Stimulated activated CD4-positive, alpha-beta T cell treated with anti-CD3 and anti-CD28 coated beads, TNF-alpha, amount 100 ng/mL, for 48 hours (primary cell): ENCODE measurements at regions not wholly inside any gene's neighbourhood (a gene's known extent, or its start where the extent isn't known, plus 50 kb on each side); places are given as distances from the start of the nearest gene placed in this dataset.
"Not testable (repeated sequence)": the region's sequence is repeated elsewhere in the genome, so short reads cannot be mapped to it uniquely, and the experiment has no call there.

Experiments
- DNase-seq, 3 donors: peaks; one replicate each; pipeline ENCODE4 v3.0.0-alpha.2; 2020; ENCODE audit warnings: low read depth in 3 of 3

DNA sequence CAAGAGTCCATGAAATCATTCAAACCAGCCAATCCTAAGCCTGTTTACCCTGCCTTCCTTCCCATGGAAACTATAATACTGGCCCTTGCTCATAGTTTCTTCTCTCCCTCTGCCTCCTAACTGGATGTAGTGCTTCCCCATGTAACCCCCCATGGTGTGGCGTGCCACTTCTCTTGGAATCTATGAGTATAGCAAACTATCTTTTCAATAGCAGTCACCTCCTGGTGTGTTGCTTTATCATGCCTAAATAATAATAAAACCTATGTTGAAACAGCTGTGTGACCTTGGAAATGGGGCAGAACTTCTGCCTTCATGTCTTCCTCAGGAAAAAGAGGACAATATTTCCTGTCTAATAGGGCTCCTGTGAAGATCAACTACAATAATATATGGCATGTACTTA, 234.8 kb upstream of the EDNRA start:
- no peak for DNase-seq

DNA sequence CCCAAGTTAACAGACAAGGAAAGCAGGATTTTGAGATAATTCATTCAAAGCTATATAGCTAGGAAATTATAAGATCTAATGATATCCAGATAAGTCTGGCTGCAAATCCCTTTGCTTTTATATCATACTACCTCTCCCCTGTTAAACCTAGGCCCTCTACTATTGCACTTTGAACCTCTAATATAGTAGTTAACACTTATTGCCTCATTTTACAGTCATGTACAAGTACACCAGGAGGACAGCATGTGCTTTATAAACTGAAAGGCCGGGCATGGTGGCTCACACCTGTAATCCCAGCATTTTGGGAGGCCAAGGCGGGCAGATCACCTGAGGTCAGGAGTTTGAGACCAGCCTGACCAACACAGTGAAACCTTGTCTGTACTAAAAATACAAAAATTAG, 234.4 kb upstream of the EDNRA start:
- not testable (repeated sequence) for DNase-seq

- no peak for DNase-seq
Observed at GRCh38 chr4:147247579-147247978, 233.3 kb upstream of the EDNRA start.

- DNase-seq, result no peak
Observed at GRCh38 chr4:147250062-147250461, 230.8 kb upstream of the EDNRA start.

DNA sequence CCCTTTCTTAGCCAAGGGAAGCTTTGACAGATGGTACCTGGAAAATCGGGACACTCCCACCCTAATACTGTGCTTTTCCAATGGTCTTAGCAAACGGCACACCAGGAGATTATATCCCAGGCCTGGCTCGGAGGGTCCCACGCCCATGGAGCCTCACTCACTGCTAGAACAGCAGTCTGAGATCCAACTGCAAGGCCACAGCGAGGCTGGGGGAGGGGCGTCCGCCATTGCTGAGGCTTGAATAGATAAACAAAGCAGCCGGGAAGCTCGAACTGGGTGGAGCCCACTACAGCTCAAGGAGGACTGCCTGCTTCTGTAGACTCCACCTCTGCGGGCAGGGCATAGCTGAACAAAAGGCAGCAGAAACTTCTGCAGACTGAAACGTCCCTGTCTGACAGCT, 225.6 kb upstream of the EDNRA start:
- not testable (repeated sequence) for DNase-seq

- not testable (repeated sequence) for DNase-seq
Observed at GRCh38 chr4:147259271-147259670, 221.6 kb upstream of the EDNRA start.

GRCh38 chr4:147284256-147284835, 196.6 kb upstream of the EDNRA start:
- no peak for DNase-seq

DNA sequence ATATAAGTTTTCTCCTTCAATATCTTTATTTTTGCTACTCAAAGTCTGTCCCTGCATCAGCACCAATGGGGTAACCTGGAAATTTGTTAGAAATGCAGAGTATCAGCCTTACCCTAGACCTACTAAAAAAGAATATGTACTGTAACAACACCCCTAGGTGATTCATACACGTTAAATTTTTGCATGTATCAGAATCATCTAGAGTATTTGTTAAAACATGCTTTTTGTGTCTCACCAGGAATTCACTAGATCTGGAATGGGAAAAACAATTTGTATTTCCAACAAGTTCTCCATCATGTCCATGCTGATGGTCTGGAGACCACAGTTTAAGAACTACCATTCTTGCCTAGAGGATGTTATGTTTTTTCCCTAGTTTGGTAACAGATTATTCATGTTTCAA, 196.0 kb upstream of the EDNRA start:
- no peak for DNase-seq

DNA sequence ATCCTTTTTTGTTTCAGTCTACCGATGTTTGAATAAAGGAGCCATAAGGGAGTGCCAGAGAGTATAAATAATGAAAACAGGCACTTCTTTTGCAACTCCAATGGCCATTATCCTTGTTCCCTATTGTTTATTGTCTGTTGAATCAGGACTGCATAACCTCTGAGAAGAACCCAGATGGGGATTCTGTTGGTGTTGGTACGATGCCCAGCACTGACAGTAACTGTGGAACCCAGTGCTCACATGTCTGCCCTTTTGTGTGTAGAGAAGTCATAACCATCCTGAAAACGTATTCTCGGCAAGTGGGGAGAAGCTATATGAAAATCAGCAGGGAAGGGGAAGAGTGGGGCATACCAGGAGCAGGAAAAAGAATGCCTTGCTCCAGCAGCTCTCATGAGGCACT, 195.1 kb upstream of the EDNRA start:
- no peak for DNase-seq

DNA sequence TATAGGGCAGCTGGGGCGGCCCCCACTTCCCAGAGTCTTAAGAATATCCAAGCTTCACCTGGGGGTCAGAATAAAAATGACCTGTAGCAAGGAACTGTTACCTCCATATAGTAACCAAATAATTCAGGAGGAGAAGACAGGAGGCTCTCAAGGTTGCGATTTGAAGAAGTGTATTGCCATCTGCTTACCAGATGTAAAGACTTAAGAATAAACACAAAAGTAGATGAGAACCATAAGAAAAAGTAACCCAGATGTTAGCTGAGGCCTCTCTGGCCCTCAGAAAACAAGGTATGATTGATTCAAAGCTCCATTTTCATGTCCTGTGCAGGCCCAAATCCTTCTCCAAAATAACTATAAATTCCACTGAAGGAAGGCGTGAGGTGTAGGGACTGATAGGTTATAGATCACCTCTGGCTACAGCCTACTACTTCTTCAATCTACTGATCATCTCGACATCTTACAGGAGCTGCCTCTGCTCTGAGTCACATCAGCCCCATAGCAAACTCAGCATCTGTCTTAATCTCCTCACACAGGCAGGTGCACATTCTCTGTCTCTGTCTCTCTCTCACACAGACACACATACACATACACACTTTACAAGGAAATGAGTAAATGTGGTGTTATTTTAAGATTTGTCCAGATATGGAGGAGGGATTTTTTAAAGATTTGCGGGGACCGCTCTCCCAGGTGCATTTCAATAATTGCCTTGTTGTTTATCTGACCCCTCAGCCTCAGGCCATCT, 193.9 kb upstream of the EDNRA start:
- no peak for DNase-seq

- DNase-seq, result no peak
Observed at GRCh38 chr4:147287588-147287890, 193.4 kb upstream of the EDNRA start.

- DNase-seq, result no peak
Observed at GRCh38 chr4:147288512-147288911, 192.4 kb upstream of the EDNRA start.

DNA sequence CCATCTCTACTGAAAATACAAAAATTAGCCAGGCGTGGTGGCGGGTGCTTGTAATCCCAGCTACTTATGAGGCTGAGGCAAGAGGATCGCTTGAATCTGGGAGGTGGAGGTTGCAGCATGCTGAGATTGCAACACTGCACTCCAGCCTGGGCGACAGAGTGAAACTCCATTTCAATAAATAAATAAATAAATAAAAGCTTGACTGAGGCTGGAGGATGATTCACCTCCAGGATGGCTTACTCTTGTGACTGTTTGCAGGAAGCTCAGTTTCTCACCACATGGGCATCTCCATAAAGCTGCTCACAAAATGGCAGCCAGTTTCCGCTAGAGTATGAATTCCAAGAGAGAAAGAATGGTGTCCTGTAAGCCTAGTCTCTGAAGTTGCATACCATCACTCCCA, 191.7 kb upstream of the EDNRA start:
- DNase-seq, result no peak

DNA sequence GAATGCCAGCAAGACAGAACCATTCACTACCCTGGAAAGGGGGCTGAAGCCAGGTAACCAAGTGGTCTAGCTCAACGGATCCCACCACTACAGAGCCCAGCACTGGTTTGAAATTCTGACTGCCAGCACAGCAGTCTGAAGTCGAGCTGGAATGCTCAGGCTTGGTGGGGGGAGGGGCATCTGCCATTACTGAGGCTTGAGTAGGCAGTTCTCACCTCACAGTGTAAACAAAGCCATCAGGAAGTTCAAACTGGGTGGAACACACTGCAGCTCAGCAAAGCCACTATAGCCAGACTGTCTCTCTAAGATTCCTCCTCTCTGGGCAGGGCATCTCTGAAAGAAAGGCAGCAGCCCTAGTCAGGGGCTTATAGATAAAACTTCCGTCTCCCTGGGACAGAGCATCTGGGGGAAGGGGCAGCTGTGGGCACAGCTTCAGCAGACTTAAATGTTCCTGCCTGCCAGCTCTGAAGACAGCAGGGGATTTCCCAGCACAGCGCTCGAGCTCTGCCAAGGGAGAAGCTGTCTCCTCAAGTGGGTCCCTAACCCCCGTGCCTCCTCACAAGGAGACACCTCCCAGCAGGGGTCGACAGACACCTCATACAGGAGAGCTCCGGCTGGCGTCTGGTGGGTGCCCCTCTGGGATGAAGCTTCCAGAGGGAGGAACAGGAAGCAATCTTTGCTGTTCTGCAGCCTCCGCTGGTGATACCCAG, 188.1 kb upstream of the EDNRA start:
- DNase-seq, result not testable (repeated sequence)

DNA sequence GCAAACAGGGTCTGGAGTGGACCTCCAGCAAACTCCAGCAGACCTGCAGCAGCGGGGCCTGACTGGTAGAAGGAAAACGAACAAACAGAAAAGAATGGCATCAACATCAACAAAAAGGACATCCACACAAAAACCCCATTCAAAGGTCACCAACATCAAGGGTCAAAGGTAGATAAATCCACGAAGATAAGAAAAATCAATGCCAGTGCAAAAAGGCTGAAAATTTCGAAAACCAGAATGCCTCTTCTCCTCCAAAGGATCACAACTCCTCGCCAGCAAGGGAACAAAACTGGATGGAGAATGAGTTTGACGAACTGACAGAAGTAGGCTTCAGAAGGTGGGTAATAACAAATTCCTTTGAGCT, 187.6 kb upstream of the EDNRA start:
- not testable (repeated sequence) for DNase-seq

GRCh38 chr4:147299205-147299604, 181.7 kb upstream of the EDNRA start:
- DNase-seq, result no peak

GRCh38 chr4:147303174-147303872, 177.6 kb upstream of the EDNRA start:
- DNase-seq, result no peak

DNA sequence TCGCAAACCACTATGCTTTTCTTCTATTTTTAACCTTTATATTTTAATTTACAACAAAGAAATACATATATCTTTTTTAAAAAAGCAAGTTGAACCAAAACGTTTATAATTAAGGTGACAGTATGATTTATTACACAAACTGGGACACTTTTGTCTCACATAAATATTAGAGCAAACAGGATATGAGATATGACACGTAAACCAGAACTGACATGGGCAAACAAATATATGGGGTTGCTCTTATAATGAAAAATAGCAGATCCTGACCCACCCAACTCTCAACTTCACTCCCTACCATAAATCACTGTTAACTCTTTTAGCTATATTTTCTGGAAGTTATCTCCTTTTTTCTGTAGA, 177.0 kb upstream of the EDNRA start:
- DNase-seq, result no peak

DNA sequence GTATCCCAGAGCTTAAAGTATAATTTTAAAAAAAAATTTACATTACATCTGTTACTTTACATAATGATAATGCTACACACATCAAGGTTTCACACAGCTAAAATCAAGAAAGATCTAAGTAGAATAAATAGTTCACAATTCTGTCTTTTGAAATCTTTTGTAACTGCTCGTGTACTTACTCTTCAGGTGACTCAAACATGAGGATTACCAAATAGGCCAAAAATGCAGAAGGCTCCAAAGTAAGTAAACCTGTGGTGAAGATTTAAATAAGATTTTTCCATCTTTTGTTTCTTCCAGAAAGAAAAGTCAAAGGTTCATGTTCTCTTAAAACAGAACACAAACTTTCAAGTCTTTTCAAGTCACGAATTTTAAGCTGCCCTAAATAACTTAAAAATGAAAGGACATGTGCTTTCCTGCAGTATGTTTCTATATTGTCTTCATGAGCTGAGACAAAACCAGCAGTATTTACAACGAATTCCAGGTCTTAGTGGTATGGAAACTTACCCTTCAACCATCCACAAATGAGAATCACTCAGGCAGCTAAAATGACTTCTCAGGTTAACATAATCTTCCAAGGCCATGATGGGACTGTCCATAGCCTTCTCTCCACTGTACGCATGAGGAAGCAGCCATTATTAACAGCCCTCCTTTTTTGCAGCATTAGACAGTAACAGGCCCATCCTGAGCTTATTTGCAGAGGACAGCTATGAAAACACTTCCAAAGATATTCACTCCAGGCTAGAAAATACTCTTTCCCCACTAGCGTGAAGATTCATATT, 172.8 kb upstream of the EDNRA start:
- DNase-seq, result no peak

- no peak for DNase-seq
Observed at GRCh38 chr4:147309434-147309833, 171.5 kb upstream of the EDNRA start.

GRCh38 chr4:147310312-147310711, 170.6 kb upstream of the EDNRA start:
- DNase-seq, result no peak

GRCh38 chr4:147311956-147312355, 168.9 kb upstream of the EDNRA start:
- DNase-seq, result no peak
